Endothelial cell of umbilical vein (primary cell): ENCODE measurements at regions not wholly inside any gene's neighbourhood (a gene's known extent, or its start where the extent isn't known, plus 50 kb on each side); places are given as distances from the start of the nearest gene placed in this dataset.

Experiments used
- BruUV-seq: library from RNA; stranded (reverse); fragments of 400-500 nt; replicated peaks from 2 replicates; lab custom pipeline; 2021; lab: Mats Ljungman, UMichigan
- CTCF ChIA-PET: fragments of 300-600, 350-600 bp; sonication (Branson Sonifier 250); formaldehyde crosslinking; loops from one replicate; lab custom pipeline; 2021; ENCODE audit warnings: antibody characterized with exemption, inconsistent platforms; lab: Charles Lee
- POLR2A ChIA-PET: fragments of 300-600, 350-600 bp; sonication (Branson Sonifier 250); formaldehyde crosslinking; loops from one replicate; lab custom pipeline; 2021; ENCODE audit warnings: antibody characterized with exemption, inconsistent platforms; lab: Charles Lee
- DNase-seq: peaks from one replicate; pipeline ENCODE4 v3.0.0-alpha.2; 2011; ENCODE audit warnings: low read depth, low spot score
- FAIRE-seq: peaks from 2 replicates; lab custom pipeline; 2011; peaks lifted over from hg19 to GRCh38; lab: Jason Lieb, UNC
- H2AFZ ChIP-seq: 2 replicates; pipeline ENCODE4 v1.6.0; 2012; ENCODE audit warnings: low read depth, low read length, control low read depth, inconsistent platforms
- H3K27ac ChIP-seq: 2 replicates; pipeline ENCODE4 v1.5.1; 2011; ENCODE audit warnings: low read depth, mild to moderate bottlenecking, control low read depth, low read length, moderate library complexity; ENCODE audit not compliant: insufficient read depth
- H3K27me3 ChIP-seq, 2 experiments: 2 replicates each; pipeline versions ENCODE4 v1.6.0 to v1.6.1; 2011; ENCODE audit warnings: low read length in 2 of 2, mixed read lengths in 1 of 2; ENCODE audit not compliant: control insufficient read depth in 2 of 2, insufficient read depth in 2 of 2
- H3K36me3 ChIP-seq, 2 experiments: 2 replicates in 1 of 2; 3 replicates in 1 of 2; pipeline ENCODE4 v1.5.1; 2011; ENCODE audit warnings: low read length in 2 of 2, mild to moderate bottlenecking in 1 of 2, moderate library complexity in 1 of 2; ENCODE audit not compliant: control insufficient read depth in 2 of 2, insufficient read depth in 2 of 2; ENCODE audit errors: extremely low read depth in 1 of 2
- H3K4me1 ChIP-seq: 3 replicates; pipeline ENCODE4 v1.5.1; 2011; ENCODE audit warnings: mild to moderate bottlenecking, low read length; ENCODE audit not compliant: control insufficient read depth, insufficient read depth; ENCODE audit errors: extremely low read depth
- H3K4me2 ChIP-seq: 2 replicates; pipeline ENCODE4 v1.6.1; 2011; ENCODE audit warnings: low read length, control low read depth, mixed read lengths; ENCODE audit not compliant: insufficient read depth
- H3K4me3 ChIP-seq, 3 experiments: fragments of 200-600 bp in 1 of 3; sonication (generic), shearing (Covaris generic) in 1 of 3; replicated peaks in 1 of 3; 2 replicates each; pipeline ENCODE4 v1.5.1; 2011 to 2016; ENCODE audit warnings: control low read depth in 3 of 3, low read length in 3 of 3, mild to moderate bottlenecking in 2 of 3, inconsistent platforms in 1 of 3, low read depth in 1 of 3, moderate library complexity in 1 of 3; ENCODE audit not compliant: insufficient read depth in 1 of 3
- H3K79me2 ChIP-seq: 2 replicates; pipeline ENCODE4 v1.6.0; 2012; ENCODE audit warnings: low read length, inconsistent platforms; ENCODE audit not compliant: control insufficient read depth, insufficient read depth
- H3K9ac ChIP-seq: replicated peaks from 2 replicates; pipeline ENCODE3; 2011; ENCODE audit warnings: low read length, control low read depth; ENCODE audit not compliant: insufficient read depth; ENCODE audit errors: extremely low read depth
- H3K9me1 ChIP-seq: replicated peaks from 3 replicates; pipeline ENCODE4 v1.6.0; 2011; ENCODE audit warnings: mild to moderate bottlenecking, low read length; ENCODE audit not compliant: control insufficient read depth, insufficient read depth; ENCODE audit errors: extremely low read depth
- H3K9me3 ChIP-seq: replicated peaks from 2 replicates; pipeline ENCODE4 v1.5.1; 2012; ENCODE audit warnings: low read length, inconsistent platforms; ENCODE audit not compliant: control insufficient read depth, insufficient read depth
- H4K20me1 ChIP-seq: replicated peaks from 2 replicates; pipeline ENCODE3; 2011; ENCODE audit warnings: mild to moderate bottlenecking, low read length; ENCODE audit not compliant: control insufficient read depth, insufficient read depth; ENCODE audit errors: extremely low read depth
- CTCF ChIP-seq, 2 donors: IDR thresholded peaks; 1 replicate in 1 of 2; 2 replicates in 1 of 2; pipeline ENCODE4 v1.5.1; 2011; ENCODE audit warnings: low read length in 2 of 2, mild to moderate bottlenecking in 2 of 2, moderate library complexity in 2 of 2, control low read depth in 1 of 2, inconsistent platforms in 1 of 2, low read depth in 1 of 2; ENCODE audit not compliant: insufficient read depth in 1 of 2; ENCODE audit errors: extremely low read depth in 1 of 2
- EZH2 ChIP-seq: IDR thresholded peaks from 2 replicates; pipeline ENCODE4 v1.6.1; 2012; ENCODE audit warnings: borderline replicate concordance, low read depth, mild to moderate bottlenecking, moderate library complexity, low read length, inconsistent platforms; ENCODE audit not compliant: severe bottlenecking
- GATA2 ChIP-seq: IDR thresholded peaks from 2 replicates; pipeline ENCODE4 v1.7.0; 2011; ENCODE audit warnings: low read depth, mild to moderate bottlenecking, moderate library complexity, mixed read lengths, low read length; ENCODE audit not compliant: insufficient read length, insufficient read depth
- MYC ChIP-seq: IDR thresholded peaks from one replicate; pipeline ENCODE4 v1.6.1; 2011; ENCODE audit warnings: mild to moderate bottlenecking, low read depth, low read length
- POLR2A ChIP-seq: IDR thresholded peaks from 2 replicates; pipeline ENCODE4 v1.6.1; 2012; ENCODE audit warnings: low read depth, mild to moderate bottlenecking, control low read depth, low read length
- POLR2AphosphoS5 ChIP-seq: IDR thresholded peaks from 2 replicates; pipeline ENCODE4 v1.6.1; 2012; ENCODE audit warnings: low read depth, mild to moderate bottlenecking, control low read depth, low read length, moderate library complexity; ENCODE audit not compliant: insufficient read depth
- dilution Hi-C: fragments of 300-500 bp; cut with MboI; formaldehyde crosslinking; loops from one replicate; pipeline ENCODE4 v1.15.0; 2019; ENCODE audit warnings: low sequenced_read_pairs; ENCODE audit not compliant: extremely low pct_ligation_motif_present
- intact Hi-C: fragments of 100-400 bp; cut with micrococcal nuclease; formaldehyde crosslinking; loops from one replicate; pipeline ENCODE4 v1.10.0; 2022

GRCh38 chr16:72722552-72722951 lies 325.4 kb downstream of the ZFHX3 start:
- H4K20me1 ChIP-seq, result no peaks in the 10 kb centered on the region
- ChIA-PET CTCF (no interaction called here), POLR2A (no interaction called here)
- TF ChIP-seq POLR2A, result no peak
- TF ChIP-seq MYC, result no peak
- TF ChIP-seq EZH2, result no peak
- no peak for TF ChIP-seq GATA2
- TF ChIP-seq CTCF (IDR thresholded peaks at IDR 0.05; ENCODE audit: extremely low read depth in 1 of 2, insufficient read depth in 1 of 2, low read depth in 1 of 2, low read length in 2 of 2), result no peak
- TF ChIP-seq POLR2AphosphoS5, result no peak
- intact Hi-C loops, result no loop called here
- no peaks in the 10 kb centered on the region for H3K4me1 ChIP-seq
- no peak overlapping the region for H3K4me2 ChIP-seq
- no peaks in the 10 kb centered on the region for H3K9me3 ChIP-seq
- H3K27me3 ChIP-seq, result no peaks in the 10 kb centered on the region
- H3K4me3 ChIP-seq, result no peak overlapping the region
- dilution Hi-C loops, result no loop called here
- H3K27ac ChIP-seq, result no peak overlapping the region
- no TSS peak for BruUV-seq
- no peaks in the 10 kb centered on the region for H3K79me2 ChIP-seq
- FAIRE-seq, result no peak
- no peaks in the 10 kb centered on the region for H3K36me3 ChIP-seq
- no peak overlapping the region for H3K9ac ChIP-seq
- H2AFZ ChIP-seq, result no peak overlapping the region
- no peaks in the 10 kb centered on the region for H3K9me1 ChIP-seq
- DNase-seq, result no peak

- H3K9me1 ChIP-seq, result no peaks in the 10 kb centered on the region
- dilution Hi-C loops, result no loop called here
- H2AFZ ChIP-seq, result no peak overlapping the region
- no peaks in the 10 kb centered on the region for H3K4me1 ChIP-seq
- H3K9me3 ChIP-seq, result no peaks in the 10 kb centered on the region
- no peak for TF ChIP-seq MYC
- no peak for TF ChIP-seq POLR2AphosphoS5
- no peak for TF ChIP-seq POLR2A
- DNase-seq (no peak), FAIRE-seq (no peak)
- no peak overlapping the region for H3K4me3 ChIP-seq
- no peak overlapping the region for H3K27ac ChIP-seq
- BruUV-seq, result no TSS peak
- no peak overlapping the region for H3K4me2 ChIP-seq
- H3K27me3 ChIP-seq, result no peaks in the 10 kb centered on the region
- POLR2A ChIA-PET, result no interaction called here
- intact Hi-C loops, result no loop called here
- no peak overlapping the region for H3K9ac ChIP-seq
- H4K20me1 ChIP-seq, result no peaks in the 10 kb centered on the region
- no peaks in the 10 kb centered on the region for H3K79me2 ChIP-seq
- CTCF ChIA-PET, result no interaction called here
- H3K36me3 ChIP-seq, result no peaks in the 10 kb centered on the region
These were observed 325.9 kb downstream of the ZFHX3 start for GRCh38 chr16:72721981-72722380.
